ENCODE measurements at regions not wholly inside any gene's neighbourhood (a gene's known extent, or its start where the extent isn't known, plus 50 kb on each side); places are given as distances from the start of the nearest gene placed in this dataset.
"Not testable (repeated sequence)": the region's sequence is repeated elsewhere in the genome, so short reads cannot be mapped to it uniquely, and the experiment has no call there.

- no peak for DNase-seq
These were observed 57.1 kb upstream of the EOMES start for GRCh38 chr3:27779176-27779575.

GRCh38 chr3:27789420-27789819 lies 67.3 kb upstream of the EOMES start:
- no peak for DNase-seq

GRCh38 chr3:27791956-27792355 lies 69.8 kb upstream of the EOMES start:
- no peak for DNase-seq

GRCh38 chr3:27792869-27793268 lies 70.7 kb upstream of the EOMES start:
- no peak for DNase-seq

GRCh38 chr3:27794211-27794610 lies 72.1 kb upstream of the EOMES start:
- no peak for DNase-seq

- no peak for DNase-seq
These were observed 74.3 kb upstream of the EOMES start for GRCh38 chr3:27796365-27796875.

- no peak for DNase-seq
These were observed 75.7 kb upstream of the EOMES start for GRCh38 chr3:27797773-27798172.

GRCh38 chr3:27800261-27800660 lies 78.1 kb upstream of the EOMES start:
- DNase-seq: no peak

- DNase-seq: no peak
These were observed 80.3 kb upstream of the EOMES start for GRCh38 chr3:27802425-27802824.

GRCh38 chr3:27802849-27803248 lies 80.7 kb upstream of the EOMES start:
- no peak for DNase-seq

GRCh38 chr3:27805282-27805681 lies 83.2 kb upstream of the EOMES start:
- DNase-seq: no peak

GRCh38 chr3:27813255-27813654 lies 91.1 kb upstream of the EOMES start:
- no peak for DNase-seq

- not testable (repeated sequence) for DNase-seq
These were observed 99.5 kb upstream of the EOMES start for GRCh38 chr3:27821609-27822008.

GRCh38 chr3:27824312-27825200 lies 102.4 kb upstream of the EOMES start:
- no peak for DNase-seq

- DNase-seq: no peak
These were observed 104.3 kb upstream of the EOMES start for GRCh38 chr3:27826448-27826847.

- no peak for DNase-seq
These were observed 104.9 kb upstream of the EOMES start for GRCh38 chr3:27827041-27827440.

- no peak for DNase-seq
These were observed 118.9 kb upstream of the EOMES start for GRCh38 chr3:27840807-27841594.

GRCh38 chr3:27844052-27844675 lies 122.0 kb upstream of the EOMES start:
- DNase-seq: no peak

GRCh38 chr3:27847697-27848096 lies 125.6 kb upstream of the EOMES start:
- DNase-seq: no peak

GRCh38 chr3:27848826-27849225 lies 126.7 kb upstream of the EOMES start:
- no peak for DNase-seq

GRCh38 chr3:27859821-27860220 lies 137.7 kb upstream of the EOMES start:
- no peak for DNase-seq

- no peak for DNase-seq
These were observed 139.2 kb upstream of the EOMES start for GRCh38 chr3:27861046-27862036.
